ENCODE measurements at regions not wholly inside any gene's neighbourhood (a gene's known extent, or its start where the extent isn't known, plus 50 kb on each side); places are given as distances from the start of the nearest gene placed in this dataset.

DNA sequence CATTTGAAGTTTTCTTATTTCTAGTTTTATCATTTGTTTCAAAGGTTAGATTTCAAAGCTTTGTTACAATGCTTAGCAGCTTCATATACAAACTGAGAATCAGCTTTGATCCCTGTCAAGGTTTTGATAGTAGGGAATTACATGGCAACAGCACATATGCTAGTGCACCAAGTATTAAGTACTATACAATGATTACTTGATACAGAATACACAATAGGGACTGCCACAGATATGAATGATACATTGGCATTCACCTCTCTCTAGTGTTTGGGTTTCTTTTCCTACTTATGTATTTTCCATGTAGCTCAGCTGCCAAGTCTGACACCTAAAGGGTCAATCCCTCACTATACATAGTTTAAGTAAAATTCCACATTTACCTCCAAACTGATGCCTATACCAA lies 344.0 kb downstream of the FAT4 start:
- Histone ChIP-seq H3K36me3 (ENCODE audit: insufficient read depth in 1 of 2, low read depth in 1 of 2) (no peaks in the 10 kb centered on the region), H3K4me1 (no peaks in the 10 kb centered on the region), H3K4me3 (no peak overlapping the region), H3K27ac (no peak overlapping the region), H3K27me3 (ENCODE audit: insufficient read depth in 3 of 3, low read length in 2 of 3) (no peaks in the 10 kb centered on the region), H3K9me3 (no peaks in the 10 kb centered on the region)
- DNase-seq (no peak), ATAC-seq (no peak)
- intact Hi-C loops (cut with DNase I), result no loop called here
- TF ChIP-seq, protein P1, sequence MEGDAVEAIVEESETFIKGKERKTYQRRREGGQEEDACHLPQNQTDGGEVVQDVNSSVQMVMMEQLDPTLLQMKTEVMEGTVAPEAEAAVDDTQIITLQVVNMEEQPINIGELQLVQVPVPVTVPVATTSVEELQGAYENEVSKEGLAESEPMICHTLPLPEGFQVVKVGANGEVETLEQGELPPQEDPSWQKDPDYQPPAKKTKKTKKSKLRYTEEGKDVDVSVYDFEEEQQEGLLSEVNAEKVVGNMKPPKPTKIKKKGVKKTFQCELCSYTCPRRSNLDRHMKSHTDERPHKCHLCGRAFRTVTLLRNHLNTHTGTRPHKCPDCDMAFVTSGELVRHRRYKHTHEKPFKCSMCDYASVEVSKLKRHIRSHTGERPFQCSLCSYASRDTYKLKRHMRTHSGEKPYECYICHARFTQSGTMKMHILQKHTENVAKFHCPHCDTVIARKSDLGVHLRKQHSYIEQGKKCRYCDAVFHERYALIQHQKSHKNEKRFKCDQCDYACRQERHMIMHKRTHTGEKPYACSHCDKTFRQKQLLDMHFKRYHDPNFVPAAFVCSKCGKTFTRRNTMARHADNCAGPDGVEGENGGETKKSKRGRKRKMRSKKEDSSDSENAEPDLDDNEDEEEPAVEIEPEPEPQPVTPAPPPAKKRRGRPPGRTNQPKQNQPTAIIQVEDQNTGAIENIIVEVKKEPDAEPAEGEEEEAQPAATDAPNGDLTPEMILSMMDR (IDR thresholded peaks at IDR 0.05), result no peak

- Histone ChIP-seq H3K9me3 (no peaks in the 10 kb centered on the region), H3K4me3 (no peak overlapping the region), H3K27me3 (ENCODE audit: insufficient read depth in 3 of 3, low read length in 2 of 3) (no peaks in the 10 kb centered on the region), H3K27ac (no peak overlapping the region), H3K4me1 (no peaks in the 10 kb centered on the region), H3K36me3 (ENCODE audit: insufficient read depth in 1 of 2, low read depth in 1 of 2) (no peaks in the 10 kb centered on the region)
- DNase-seq, result no peak
- 72 to 79% (median 75%) methylated on average over 7 of the region's 7 CpGs for WGBS, 3 donors
- ATAC-seq, result no peak
- intact Hi-C loops (cut with DNase I), result no loop called here
- TF ChIP-seq, protein P1 (IDR thresholded peaks at IDR 0.05), result no peak
Observed at GRCh38 chr4:125663896-125664767, 349.4 kb downstream of the FAT4 start.

GRCh38 chr4:125666635-125667034 lies 351.9 kb downstream of the FAT4 start:
- Histone ChIP-seq H3K36me3 (ENCODE audit: insufficient read depth in 1 of 2, low read depth in 1 of 2) (no peaks in the 10 kb centered on the region), H3K27ac (no peak overlapping the region), H3K4me1 (no peaks in the 10 kb centered on the region), H3K27me3 (ENCODE audit: insufficient read depth in 3 of 3, low read length in 2 of 3) (no peaks in the 10 kb centered on the region), H3K9me3 (no peaks in the 10 kb centered on the region), H3K4me3 (no peak overlapping the region)
- WGBS, 3 donors, result 94 to 100% (median 95%) methylated on average over 1 of the region's 1 CpG
- TF ChIP-seq, protein P1 (IDR thresholded peaks at IDR 0.05), result no peak
- intact Hi-C loops (cut with DNase I), result no loop called here
- ATAC-seq, result no peak
- no peak for DNase-seq

- no peak overlapping the region for H3K27ac ChIP-seq
- no peak overlapping the region for H3K4me3 ChIP-seq
- H3K4me1 ChIP-seq, result no peaks in the 10 kb centered on the region
- DNase-seq, result no peak
- no peak for ATAC-seq
- TF ChIP-seq, protein P1 (IDR thresholded peaks at IDR 0.05), result no peak
- no peaks in the 10 kb centered on the region for H3K36me3 ChIP-seq (ENCODE audit: insufficient read depth in 1 of 2, low read depth in 1 of 2)
- H3K9me3 ChIP-seq, result no peaks in the 10 kb centered on the region
- intact Hi-C loops (cut with DNase I), result no loop called here
- H3K27me3 ChIP-seq (ENCODE audit: insufficient read depth in 3 of 3, low read length in 2 of 3), result no peaks in the 10 kb centered on the region
- WGBS, 3 donors, result 96 to 98% (median 98%) methylated on average over 14 of the region's 14 CpGs
Observed at GRCh38 chr4:125676156-125676555, 361.4 kb downstream of the FAT4 start.

DNA sequence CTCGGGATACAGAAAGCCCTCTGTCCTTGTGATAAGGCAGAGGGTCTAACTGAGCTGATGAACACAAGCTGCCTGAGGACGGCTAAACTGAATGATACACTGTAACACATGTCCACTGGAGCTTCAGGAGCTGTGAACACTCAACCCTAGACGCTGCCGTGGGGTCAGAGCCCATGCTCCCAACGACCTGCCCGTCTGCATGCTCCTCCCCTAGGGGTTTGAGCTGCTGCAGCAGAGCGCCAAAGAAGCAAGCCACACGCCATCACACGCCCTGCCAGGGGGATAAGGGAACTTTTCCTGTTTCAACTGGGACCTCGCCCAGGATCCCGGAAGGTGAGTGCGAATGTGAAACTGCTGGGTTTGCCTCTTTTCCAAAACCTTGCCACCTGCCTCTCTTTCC lies 361.8 kb downstream of the FAT4 start:
- H3K27me3 ChIP-seq (ENCODE audit: insufficient read depth in 3 of 3, low read length in 2 of 3), result no peaks in the 10 kb centered on the region
- H3K4me3 ChIP-seq, result no peak overlapping the region
- H3K27ac ChIP-seq, result no peak overlapping the region
- TF ChIP-seq, protein P1 (IDR thresholded peaks at IDR 0.05), result no peak
- H3K36me3 ChIP-seq (ENCODE audit: insufficient read depth in 1 of 2, low read depth in 1 of 2), result no peaks in the 10 kb centered on the region
- ATAC-seq (no peak), DNase-seq (no peak)
- WGBS, 3 donors, result 90 to 92% (median 91%) methylated on average over 12 of the region's 12 CpGs
- no peaks in the 10 kb centered on the region for H3K4me1 ChIP-seq
- H3K9me3 ChIP-seq, result no peaks in the 10 kb centered on the region
- intact Hi-C loops (cut with DNase I), result no loop called here

Data from psoas muscle (tissue), 7 donors.